ENCODE measurements at regions not wholly inside any gene's neighbourhood (a gene's known extent, or its start where the extent isn't known, plus 50 kb on each side); places are given as distances from the start of the nearest gene placed in this dataset.

- no peak for TF ChIP-seq POLR2AphosphoS5 (IDR thresholded peaks at IDR 0.05)
- TF ChIP-seq, protein P1, sequence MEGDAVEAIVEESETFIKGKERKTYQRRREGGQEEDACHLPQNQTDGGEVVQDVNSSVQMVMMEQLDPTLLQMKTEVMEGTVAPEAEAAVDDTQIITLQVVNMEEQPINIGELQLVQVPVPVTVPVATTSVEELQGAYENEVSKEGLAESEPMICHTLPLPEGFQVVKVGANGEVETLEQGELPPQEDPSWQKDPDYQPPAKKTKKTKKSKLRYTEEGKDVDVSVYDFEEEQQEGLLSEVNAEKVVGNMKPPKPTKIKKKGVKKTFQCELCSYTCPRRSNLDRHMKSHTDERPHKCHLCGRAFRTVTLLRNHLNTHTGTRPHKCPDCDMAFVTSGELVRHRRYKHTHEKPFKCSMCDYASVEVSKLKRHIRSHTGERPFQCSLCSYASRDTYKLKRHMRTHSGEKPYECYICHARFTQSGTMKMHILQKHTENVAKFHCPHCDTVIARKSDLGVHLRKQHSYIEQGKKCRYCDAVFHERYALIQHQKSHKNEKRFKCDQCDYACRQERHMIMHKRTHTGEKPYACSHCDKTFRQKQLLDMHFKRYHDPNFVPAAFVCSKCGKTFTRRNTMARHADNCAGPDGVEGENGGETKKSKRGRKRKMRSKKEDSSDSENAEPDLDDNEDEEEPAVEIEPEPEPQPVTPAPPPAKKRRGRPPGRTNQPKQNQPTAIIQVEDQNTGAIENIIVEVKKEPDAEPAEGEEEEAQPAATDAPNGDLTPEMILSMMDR (IDR thresholded peaks at IDR 0.05): no peak
- no peak for TF ChIP-seq EP300 (IDR thresholded peaks at IDR 0.05)
- no peak for TF ChIP-seq POLR2A (IDR thresholded peaks at IDR 0.05)
These were observed 280.1 kb downstream of the OTUD1 start for GRCh38 chr10:23718946-23719345.

All from sigmoid colon (tissue), 4 donors.